Medulla oblongata (tissue), 1 donor: ENCODE measurements at regions not wholly inside any gene's neighbourhood (a gene's known extent, or its start where the extent isn't known, plus 50 kb on each side); places are given as distances from the start of the nearest gene placed in this dataset.

Experiments used
- DNase-seq: peaks from one replicate; pipeline ENCODE4 v3.0.0-alpha.2; 2015; ENCODE audit errors: extremely low spot score

DNA sequence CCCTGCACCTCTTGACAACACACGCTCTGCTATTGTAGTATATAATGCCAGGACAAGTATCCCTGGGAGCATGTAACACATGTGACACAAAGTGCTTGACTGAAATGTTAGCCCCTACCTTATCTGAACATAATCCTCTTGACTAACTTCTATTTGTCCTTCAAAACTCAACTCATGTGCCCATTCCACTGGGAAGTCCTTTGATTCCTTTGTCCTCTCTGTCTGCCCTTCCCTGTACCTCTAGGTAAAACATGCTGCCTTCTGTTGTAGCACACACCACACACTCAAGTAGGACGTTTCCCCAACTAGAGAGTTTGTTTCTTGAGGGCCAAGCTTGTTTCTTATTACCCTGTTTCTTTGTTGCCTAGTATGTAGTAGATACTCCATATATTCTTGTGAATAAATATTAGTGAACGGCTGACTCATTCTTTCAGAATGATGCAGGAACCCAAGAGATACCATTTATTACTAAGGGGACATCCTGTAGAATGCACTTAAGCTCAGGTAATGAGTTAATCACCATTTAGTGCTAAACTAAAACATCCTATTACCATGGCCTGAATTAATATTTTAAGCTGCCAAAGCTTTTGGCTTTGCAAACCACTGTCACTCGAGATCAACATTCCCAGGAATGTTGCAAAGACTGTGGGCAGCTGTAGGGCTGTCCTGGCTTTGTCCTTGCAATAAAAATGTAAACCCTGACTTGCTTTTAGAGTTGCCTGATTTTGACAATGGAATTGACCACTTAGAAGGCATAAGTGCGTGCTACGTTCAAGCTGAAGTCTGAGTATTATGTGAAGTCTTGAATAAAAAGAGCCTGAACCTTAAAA is 313.4 kb downstream of the COG6 start:
- no peak for DNase-seq

DNA sequence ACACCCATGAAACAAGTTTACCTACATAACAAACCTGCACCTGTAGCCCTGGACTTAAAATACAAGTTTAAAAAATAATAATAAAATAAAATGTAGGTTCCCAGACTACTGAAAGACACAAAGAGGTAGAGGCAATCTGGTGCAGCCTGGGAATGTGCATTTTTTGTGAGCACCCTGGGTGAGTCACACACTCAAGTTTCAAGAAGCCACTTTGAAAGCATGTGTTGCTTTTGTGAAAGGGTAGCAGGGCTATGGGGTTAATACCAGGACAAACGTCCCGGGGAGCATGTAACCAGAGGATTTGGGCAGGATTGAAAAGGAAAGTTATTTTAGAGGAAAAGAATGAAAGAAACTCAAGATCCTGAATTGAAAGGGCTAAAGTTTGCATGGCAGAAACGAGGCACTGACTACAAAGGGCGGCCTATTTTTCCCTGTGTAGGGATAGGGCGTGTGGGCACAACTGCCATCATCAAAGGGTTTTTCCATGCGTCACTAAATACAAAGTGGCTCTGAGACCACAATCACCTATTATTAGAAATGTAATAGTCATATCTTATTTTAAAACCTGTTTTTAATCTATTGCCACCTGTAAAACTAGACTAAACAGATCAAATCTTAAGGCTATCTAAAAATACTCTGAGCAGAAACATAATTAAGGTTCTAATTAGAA is 314.9 kb downstream of the COG6 start:
- DNase-seq: no peak

DNA sequence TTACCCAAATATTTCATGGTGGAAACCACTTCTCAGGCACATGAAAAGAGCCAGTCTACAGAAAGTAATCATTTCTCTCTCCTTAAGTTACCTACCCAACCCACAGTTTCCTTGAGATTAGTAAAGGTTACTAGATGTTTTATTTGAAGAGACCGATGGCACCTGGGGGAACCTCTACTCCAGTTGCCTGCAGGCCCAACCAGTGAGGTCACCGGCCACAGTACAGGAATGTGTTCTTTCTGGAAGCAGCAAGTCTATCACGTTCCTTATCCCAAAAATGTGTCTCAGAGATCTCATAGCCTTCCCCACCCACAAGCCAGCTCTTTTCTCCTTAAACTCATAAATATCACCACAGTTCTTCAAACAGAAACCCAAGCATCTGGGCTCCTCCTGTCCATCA is 316.1 kb downstream of the COG6 start:
- no peak for DNase-seq

DNA sequence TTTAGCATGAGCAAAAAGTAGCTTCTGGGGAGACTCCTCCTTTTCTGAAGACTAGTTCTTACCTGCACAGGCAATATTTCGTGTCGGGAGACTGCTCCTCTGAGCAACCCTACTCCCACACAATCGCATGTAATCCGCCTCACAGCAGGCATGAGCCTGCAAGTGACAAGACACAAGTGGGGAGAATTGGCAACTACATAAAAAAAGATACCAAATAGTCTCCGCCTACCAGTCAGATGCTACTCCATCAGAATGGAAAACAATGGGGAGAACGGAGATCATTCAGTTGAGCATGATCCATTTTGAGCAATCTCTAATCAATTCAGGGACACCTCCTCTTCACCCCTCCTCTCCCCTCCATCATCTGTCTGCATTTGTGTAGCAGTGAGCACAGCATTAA is 321.0 kb downstream of the COG6 start:
- DNase-seq: no peak

DNA sequence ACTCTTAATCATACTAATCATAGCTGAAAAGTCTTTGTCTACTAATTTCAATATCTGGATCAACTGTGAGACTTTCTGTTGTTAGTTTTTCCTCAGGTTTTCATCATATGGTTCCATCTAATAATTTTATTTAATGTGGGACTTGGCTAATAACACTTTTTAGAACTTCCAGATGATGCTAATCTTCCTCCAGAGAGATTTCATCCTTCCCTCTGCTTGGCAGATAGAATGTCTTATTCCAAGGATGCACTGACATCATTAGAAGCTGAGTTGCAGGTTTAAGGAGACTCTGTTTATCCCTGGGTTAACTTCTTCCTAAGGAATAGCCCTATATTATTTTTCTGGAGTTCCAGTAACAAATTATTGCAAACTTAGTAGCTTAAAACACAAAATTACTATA is 325.6 kb downstream of the COG6 start:
- no peak for DNase-seq

DNA sequence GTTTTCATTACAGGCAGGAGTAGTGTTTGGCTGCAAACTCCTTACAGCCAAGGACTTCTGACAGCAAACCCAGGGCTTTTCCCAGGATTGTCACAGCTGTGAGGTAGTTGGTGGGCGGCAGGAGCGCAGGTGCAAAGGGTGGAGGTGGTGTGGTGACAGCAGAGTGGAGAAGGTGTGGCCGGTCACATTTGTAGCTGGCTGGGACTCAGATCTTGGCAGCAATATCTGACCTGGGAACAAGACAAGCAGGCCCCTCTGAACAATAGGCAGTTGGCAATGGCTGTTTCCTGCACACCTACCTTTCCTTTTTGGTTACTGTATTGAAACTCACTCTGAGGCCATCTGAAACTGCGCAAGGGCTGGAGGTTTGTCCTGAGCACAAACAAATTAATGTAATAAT is 327.3 kb downstream of the COG6 start:
- DNase-seq: no peak

DNA sequence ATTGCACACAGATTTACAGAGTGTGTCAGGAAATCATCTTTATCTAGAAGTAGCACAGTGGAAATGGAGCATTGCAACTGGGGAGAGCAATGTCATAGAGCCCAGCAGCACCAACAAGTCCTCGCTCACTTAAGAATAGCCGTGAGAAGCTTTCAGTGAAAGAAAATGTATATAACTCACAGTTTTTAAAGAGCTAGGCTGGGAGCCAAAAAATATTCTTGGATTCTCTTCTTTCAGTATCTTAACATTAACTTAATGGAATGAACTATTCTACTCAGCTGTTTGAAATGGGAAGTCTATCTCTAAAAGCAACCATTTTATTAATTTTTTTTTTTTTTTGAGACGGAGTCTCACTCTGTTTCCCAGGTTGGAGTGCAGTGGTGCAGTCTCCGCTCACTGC is 329.6 kb downstream of the COG6 start:
- DNase-seq: no peak

DNA sequence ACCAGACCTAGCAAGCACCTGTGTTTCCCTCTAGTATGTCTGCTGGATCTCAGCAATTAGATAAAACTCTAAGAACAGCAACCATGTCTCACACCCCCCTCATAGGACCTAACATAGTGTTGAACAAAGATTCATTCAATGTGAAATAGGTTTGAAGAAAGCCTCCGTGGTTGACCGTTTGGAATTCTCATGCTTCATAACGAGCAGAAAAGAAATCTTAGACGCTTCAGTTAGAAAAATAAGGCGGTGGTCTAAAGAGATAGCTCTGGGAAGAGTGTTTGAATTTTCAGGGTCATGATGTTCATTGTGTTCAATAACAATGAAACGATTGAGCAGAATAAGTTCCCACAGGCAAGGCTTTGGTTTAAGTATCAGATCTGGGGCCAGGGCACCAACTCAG is 332.9 kb downstream of the COG6 start:
- no peak for DNase-seq

DNA sequence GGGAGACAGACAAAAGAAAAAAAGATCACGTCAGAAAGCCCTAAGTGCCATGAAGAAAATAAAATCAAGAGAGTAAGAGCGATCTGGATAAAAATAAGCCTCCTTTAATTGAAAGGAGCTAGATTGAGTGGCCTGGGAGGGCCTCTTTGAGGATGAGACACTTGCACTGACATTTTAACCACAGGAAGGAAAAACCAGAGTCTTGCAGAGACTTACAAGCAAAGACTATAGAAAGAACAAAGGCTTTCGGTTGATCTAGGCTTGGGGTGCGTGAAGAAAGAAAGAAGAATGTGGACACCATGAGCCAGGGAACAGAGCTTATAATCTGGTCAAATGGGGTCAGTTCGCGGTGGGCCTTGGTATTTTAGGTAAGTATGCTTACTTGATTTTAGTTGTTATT is 342.7 kb downstream of the COG6 start:
- DNase-seq: no peak

DNA sequence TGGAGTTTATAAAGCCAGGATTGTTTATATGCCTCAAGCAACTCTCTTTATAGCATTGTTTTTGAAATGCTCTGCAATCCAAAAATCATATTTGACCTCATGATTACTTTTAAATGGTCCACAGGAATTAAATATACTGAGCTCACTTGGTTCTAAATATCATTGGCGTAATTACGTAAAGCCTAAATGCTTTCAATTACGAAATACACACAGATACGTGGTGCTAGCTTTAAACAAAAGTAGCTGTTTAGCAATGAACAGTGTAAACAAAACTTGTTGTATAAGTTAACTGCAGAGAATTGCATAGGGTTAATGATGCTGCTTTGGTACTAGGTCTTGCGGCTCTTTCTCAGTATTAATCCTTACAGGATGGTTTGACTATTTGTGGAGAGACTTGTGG is 346.6 kb downstream of the COG6 start:
- DNase-seq: no peak

DNA sequence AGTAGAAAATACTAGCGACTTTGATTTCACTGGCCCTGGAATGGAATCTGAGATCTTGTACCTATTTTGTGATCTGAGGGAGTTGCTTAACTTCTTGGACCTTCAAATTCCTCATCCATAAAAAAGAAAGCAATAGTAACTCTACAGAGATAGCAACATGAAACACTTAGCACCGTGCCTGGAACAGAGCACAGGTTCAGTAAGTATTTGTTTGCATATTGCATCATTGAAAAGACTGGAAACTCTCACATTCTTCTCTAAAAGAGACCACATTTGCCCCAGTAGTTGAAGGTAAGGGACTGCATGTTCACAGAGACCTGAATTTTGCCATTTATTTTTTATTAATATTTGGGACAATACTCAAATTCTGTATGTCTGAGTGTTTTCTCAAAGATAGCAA is 358.1 kb downstream of the COG6 start:
- DNase-seq: no peak

DNA sequence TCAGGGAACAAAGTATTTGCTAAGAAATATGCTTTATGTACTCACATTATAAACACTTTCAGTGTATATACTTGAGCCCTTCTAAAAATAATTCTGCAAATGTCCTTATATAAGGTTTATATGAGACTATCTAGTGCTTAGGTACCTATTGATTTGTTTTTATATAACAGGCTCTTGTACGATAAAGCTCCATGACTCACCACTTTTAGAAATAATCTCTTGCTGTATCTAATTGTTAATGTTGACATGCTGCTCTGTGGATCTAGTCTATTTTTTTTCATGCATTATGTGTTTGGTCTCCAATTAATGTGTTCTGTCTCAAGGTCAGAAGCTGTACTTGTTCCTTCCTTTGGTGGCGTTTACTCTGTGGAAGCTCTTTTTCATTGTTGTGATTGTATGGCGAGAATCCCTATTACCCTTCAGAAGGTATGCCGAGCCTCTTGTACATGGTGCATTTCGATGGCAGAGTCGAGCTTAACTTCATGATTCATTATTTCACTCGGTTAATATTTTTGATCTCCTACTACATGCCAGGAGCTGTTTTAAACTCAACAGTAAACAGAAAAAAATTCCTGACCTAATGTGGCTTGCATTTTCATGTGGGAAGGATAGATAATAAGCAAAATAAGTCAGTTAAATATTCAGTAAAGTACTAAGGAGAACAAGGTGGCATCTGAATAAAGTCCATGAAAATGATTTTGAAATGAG is 361.6 kb downstream of the COG6 start:
- no peak for DNase-seq

DNA sequence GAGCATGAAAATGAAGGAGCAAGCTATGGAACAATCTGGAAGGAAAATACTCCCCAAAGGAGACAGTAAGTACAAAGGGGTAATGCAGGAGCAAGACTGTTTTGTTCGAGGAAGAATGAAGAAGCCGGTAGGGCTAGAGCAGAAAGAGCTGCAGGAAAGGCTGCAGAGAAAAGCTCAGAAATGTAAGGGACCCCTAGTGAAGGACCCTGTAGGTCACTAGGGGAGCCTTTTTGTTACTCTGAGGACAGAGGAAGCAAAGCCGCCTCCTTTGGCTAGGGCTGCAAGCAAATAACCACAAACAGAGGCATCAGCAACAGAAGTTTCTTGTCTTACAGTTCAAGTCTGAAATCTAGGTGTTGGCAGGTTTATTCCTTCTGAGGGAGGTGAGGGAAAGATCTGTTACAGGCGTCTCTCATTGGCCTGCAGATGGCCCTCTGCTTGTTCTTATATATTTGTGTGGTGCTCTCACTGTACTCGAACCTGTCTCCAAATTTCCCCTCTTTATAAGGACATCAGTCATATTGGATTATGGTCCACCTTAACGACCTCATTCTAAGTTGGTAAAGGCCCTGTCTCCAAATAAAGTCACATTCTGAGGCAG is 362.3 kb downstream of the COG6 start:
- DNase-seq: no peak

DNA sequence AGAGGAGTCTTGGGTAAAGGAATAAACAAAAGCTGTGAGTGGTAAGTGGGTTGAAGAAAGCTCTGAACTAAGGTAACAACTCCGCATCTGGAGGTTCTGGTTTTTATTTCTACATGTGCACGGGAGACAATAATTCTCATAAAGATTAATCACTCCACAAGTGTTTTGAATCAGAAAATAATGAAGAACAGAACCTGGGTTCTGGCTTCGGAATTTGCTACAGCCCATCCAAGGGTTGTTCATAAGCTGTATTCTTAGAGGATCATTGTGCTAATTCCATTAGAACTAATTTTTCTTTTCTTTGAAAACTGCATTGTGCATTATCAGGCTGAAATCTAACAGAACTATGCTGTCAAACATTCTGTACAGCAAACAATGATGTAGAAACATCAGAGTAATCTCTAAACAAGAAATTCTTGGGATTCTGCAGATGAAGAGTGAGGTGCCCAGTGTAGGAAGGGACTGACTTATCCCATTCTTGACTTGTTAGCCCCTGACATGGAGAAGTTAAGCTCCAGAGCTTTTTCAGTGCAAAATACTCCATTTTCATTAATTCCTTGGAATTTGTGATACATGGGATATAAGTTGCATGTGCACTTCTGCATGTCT is 368.2 kb downstream of the COG6 start:
- DNase-seq: no peak

DNA sequence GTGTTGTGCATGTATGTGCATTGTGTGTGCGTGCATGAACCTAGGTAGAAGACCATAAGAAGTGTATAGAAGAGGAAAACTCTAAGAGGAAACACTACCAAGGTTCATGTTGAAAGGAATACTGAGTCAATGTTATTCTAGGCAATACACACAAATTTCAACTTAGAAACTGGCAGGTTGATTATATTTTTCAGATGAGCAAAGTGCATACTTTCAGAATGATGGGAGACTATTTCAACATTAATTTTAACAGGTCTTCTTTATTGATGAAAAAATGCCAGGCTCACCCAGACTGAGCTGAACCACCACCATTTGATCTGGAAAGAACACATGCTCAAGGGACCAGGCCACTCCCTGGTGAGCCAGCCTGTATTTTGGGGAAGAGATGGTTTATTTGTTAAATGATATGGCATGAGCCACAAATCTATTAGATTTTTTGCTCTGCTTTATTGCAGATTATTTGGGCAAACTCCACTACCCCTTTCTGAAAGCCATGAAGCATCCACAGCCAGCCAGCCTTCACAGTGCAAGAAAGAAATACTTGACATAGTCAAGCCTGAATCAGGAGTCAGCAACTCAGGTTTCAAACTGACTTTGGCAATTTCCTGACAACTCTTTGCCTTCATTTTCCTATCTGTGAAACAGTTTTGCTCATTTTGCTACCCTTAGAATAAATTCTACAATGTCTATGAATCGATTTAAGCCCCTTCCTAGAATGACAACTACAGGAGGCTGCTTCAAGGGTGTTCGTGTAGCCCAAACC is 368.9 kb downstream of the COG6 start:
- DNase-seq: no peak

DNA sequence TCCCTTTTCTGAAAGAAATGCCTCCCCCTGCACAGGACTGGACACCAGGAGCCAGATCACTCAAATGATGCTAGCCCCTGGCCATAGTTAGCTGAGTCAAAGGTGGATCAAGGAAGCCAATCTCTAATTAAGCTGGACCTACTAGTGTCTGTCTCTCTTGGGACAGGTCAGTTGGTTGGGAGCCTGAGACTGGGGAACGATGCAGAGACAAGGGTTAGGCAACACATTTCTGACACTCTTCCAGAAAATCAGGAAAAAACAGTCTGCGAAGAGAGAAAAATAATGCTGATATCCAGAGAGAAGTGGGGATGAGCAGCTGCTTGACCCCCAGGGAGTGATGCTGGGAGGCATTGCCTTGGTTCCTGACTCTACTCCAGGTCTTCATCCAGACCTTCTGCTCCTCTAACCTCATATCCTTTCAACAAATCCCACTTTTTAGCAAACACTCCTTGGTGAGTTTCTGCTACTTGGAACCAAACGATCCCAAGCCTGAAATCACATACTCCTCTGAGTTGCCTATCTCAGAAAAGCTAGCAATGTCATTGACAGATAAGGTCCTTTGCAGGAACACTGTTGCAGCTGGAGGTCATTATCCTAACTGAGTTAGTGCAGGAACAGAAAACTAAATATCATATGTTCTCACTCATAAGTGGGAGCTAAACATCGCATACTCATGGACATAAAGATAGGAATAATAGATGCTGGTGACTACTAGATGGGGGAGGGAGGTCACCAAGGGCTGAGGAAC is 369.7 kb downstream of the COG6 start:
- DNase-seq: no peak

DNA sequence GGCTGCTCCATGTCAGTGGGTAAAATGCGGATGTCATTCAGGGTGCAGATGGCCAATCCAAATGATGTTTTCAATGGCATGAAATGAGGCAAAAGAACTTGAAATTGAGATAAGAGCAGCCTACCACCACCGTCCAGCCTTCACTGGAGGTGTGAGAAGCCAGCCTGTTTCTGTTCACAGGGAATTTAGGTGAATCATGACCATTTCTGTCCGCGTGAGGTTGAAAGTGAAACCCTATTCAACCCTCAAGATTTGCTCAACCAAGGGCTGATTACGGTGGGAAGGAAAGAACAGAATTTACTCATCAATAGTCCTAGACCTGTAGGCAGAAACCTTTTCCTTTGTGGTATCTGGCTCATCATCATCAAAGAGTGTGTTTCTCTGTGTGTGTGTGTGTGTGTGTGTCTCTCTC is 370.7 kb downstream of the COG6 start:
- no peak for DNase-seq

DNA sequence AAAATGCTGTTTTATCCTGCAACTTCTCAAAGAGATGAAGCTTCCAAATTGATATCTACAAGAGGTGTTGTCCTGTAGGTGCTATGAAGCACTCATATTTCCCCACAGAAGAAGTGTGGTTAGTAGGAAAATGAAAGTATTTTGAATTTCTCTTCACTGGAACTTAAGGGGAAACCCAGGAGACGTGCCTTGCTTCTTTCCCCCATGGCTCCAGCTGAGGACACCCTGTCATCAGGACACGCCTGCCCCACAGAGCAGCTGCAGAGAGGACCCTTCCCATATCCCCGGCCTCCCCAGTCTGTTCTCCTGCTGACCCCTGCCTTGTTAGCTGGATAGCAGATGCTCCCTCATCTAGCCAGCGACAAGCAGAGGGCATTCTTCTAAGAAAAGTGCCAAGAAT is 371.3 kb downstream of the COG6 start:
- DNase-seq: no peak

DNA sequence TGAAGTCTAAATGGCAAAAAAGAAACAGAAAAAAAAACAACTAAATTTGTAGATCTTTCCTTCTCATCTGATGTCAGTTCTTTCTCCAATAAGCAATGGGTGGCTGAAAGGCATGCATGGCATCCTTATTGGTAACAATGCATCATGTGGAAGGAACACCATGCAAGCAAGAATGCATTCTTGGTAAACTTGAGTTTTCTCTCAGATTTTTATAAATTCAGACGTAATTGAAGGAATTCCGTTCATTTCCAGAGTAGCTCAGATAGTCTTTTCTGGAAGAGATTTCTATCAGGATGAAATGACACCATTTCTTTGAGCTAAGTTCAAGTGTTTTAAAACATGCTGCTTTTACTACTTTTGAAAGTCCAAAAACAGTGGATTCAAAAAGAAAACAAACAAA is 373.0 kb downstream of the COG6 start:
- DNase-seq: no peak

DNA sequence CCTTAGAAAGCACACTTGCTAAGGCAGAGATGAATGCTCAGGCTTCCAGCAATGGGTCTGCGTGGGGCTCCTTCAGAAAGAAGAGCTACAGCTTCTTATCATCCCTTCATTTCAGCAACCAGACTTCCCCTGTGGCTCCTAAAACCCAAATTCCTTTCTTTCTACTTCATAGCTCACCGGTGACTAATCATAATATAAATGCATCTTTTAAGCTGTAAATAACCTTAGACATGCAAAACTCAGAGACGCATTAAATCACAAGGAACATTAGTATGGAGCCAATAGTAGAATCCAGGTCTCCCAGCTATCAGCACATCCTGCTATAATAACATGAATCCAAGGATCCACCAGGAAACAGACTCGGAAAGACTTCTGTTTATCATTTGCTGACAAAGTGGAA is 375.6 kb downstream of the COG6 start:
- DNase-seq: no peak

DNA sequence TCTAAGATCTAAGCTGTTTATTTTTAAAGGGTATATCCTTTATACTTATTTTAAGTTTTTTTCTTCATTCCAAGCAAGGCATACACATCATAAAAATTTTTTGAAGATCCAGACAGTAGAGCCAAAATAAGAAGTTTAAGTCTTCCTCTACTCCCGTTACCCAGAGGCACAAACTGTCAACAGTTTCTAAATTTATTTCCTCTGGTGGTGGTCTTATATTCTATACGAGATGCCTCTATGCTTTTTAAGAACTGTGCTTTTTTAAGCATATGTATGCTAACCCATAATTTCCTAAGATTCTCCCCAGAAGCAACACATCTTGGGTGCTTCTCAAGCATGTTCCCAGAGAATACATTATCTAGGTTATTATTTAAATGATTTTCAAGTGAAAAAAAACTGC is 383.6 kb downstream of the COG6 start:
- DNase-seq: no peak
